H1 (cell line): ENCODE measurements at regions not wholly inside any gene's neighbourhood (a gene's known extent, or its start where the extent isn't known, plus 50 kb on each side); places are given as distances from the start of the nearest gene placed in this dataset.

ENCODE experiments used
- CTCF ChIA-PET: fragments of 300-600 bp; sonication (Branson Sonifier 250); formaldehyde crosslinking; loops from one replicate; lab custom pipeline; 2021; ENCODE audit not compliant: partially characterized antibody; lab: Charles Lee
- POLR2A ChIA-PET: fragments of 300-600 bp; sonication (Branson Sonifier 250); formaldehyde crosslinking; loops from one replicate; lab custom pipeline; 2021; ENCODE audit warnings: inconsistent platforms; ENCODE audit not compliant: partially characterized antibody; lab: Charles Lee
- DNase-seq, 2 experiments: peaks; one replicate each; pipeline versions ENCODE4 v3.0.0 to v3.0.0-alpha.2; 2010 to 2022; ENCODE audit warnings: low spot score in 2 of 2, low read depth in 1 of 2, mixed read lengths in 1 of 2
- FAIRE-seq: peaks from 2 replicates; lab custom pipeline; 2011; peaks lifted over from hg19 to GRCh38; lab: Jason Lieb, UNC
- H2AFZ ChIP-seq: 2 replicates; pipeline ENCODE4 v1.8.1; 2012; ENCODE audit warnings: low read length, inconsistent platforms
- H2AK5ac ChIP-seq: 2 replicates; pipeline ENCODE4 v1.6.1; 2013; ENCODE audit warnings: low read depth, low read length
- H2BK120ac ChIP-seq: replicated peaks from 2 replicates; pipeline ENCODE3; 2013; ENCODE audit warnings: low read depth, low read length, inconsistent platforms
- H2BK12ac ChIP-seq: 2 replicates; pipeline ENCODE4 v1.6.1; 2013; ENCODE audit warnings: low read depth, low read length
- H2BK15ac ChIP-seq: 2 replicates; pipeline ENCODE4 v1.6.1; 2013; ENCODE audit warnings: low read length
- H2BK20ac ChIP-seq: 2 replicates; pipeline ENCODE4 v1.6.1; 2013; ENCODE audit warnings: low read length
- H2BK5ac ChIP-seq: 2 replicates; pipeline ENCODE4 v1.6.1; 2013; ENCODE audit warnings: low read depth, low read length
- H3K14ac ChIP-seq: 2 replicates; pipeline ENCODE4 v1.6.1; 2013; ENCODE audit warnings: inconsistent platforms; ENCODE audit not compliant: insufficient read length
- H3K18ac ChIP-seq: 2 replicates; pipeline ENCODE4 v1.6.1; 2013; ENCODE audit warnings: low read length; ENCODE audit errors: extremely low read depth
- H3K23ac ChIP-seq: 2 replicates; pipeline ENCODE4 v1.6.1; 2013; ENCODE audit warnings: inconsistent platforms; ENCODE audit not compliant: insufficient read length
- H3K23me2 ChIP-seq: 2 replicates; pipeline ENCODE4 v1.6.1; 2013; ENCODE audit warnings: low read depth, low read length
- H3K27ac ChIP-seq: 2 replicates; pipeline ENCODE4 v1.6.1; 2011; ENCODE audit warnings: low read depth, low read length, inconsistent platforms
- H3K27me3 ChIP-seq, 4 experiments: replicated peaks in 1 of 4; 1 replicate in 1 of 4; 2 replicates in 3 of 4; pipeline versions ENCODE4 v1.6.1 to v1.8.1; 2011 to 2013; ENCODE audit warnings: low read length in 3 of 4, mild to moderate bottlenecking in 3 of 4, inconsistent platforms in 2 of 4, mixed read lengths in 2 of 4, moderate library complexity in 1 of 4; ENCODE audit not compliant: control insufficient read depth in 3 of 4, insufficient read depth in 3 of 4; ENCODE audit errors: extremely low read depth in 1 of 4
- H3K36me3 ChIP-seq, 4 experiments: 2 replicates each; pipeline versions ENCODE4 v1.6.1 to v1.8.1; 2011 to 2013; ENCODE audit warnings: mild to moderate bottlenecking in 4 of 4, low read length in 3 of 4, moderate library complexity in 2 of 4, control low read depth in 1 of 4, inconsistent platforms in 1 of 4; ENCODE audit not compliant: insufficient read depth in 4 of 4, control insufficient read depth in 2 of 4
- H3K4ac ChIP-seq: replicated peaks from 2 replicates; pipeline ENCODE3; 2013; ENCODE audit warnings: low read length, low read depth, mixed read lengths, inconsistent platforms; ENCODE audit not compliant: insufficient read length
- H3K4me1 ChIP-seq, 4 experiments: replicated peaks in 1 of 4; 1 replicate in 1 of 4; 2 replicates in 3 of 4; pipeline versions ENCODE4 v1.6.1 to v1.8.1; 2011 to 2013; ENCODE audit warnings: low read length in 3 of 4, inconsistent platforms in 2 of 4, mixed read lengths in 1 of 4; ENCODE audit not compliant: insufficient read depth in 4 of 4, control insufficient read depth in 3 of 4
- H3K4me2 ChIP-seq, 2 experiments: 2 replicates each; pipeline versions ENCODE4 v1.6.1 to v1.8.1; 2011 to 2013; ENCODE audit warnings: low read depth in 2 of 2, low read length in 2 of 2, control low read depth in 1 of 2, inconsistent platforms in 1 of 2, mild to moderate bottlenecking in 1 of 2; ENCODE audit not compliant: insufficient read depth in 1 of 2
- H3K4me3 ChIP-seq, 4 experiments: fragments of 200-600, 300-600 bp in 1 of 4; sonication (generic), shearing (Covaris generic), sonication (Bioruptor Twin) in 1 of 4; 2 replicates each; pipeline versions ENCODE4 v1.5.1 to v1.8.1; 2011 to 2016; ENCODE audit warnings: low read length in 4 of 4, low read depth in 3 of 4, control low read depth in 2 of 4, inconsistent platforms in 2 of 4, mild to moderate bottlenecking in 2 of 4, mixed read lengths in 1 of 4, moderate library complexity in 1 of 4; ENCODE audit not compliant: insufficient read depth in 2 of 4; ENCODE audit errors: extremely low read depth in 1 of 4
- H3K56ac ChIP-seq: replicated peaks from 2 replicates; pipeline ENCODE3; 2013; ENCODE audit warnings: low read depth, mild to moderate bottlenecking, mixed read lengths, low read length, inconsistent platforms; ENCODE audit not compliant: insufficient read length
- H3K79me1 ChIP-seq: 2 replicates; pipeline ENCODE4 v1.6.1; 2013; ENCODE audit warnings: low read depth, low read length, control low read depth
- H3K79me2 ChIP-seq, 2 experiments: 2 replicates each; pipeline versions ENCODE4 v1.6.1 to v1.8.1; 2012 to 2013; ENCODE audit warnings: low read length in 2 of 2, mild to moderate bottlenecking in 2 of 2, inconsistent platforms in 1 of 2; ENCODE audit not compliant: insufficient read depth in 2 of 2, control insufficient read depth in 1 of 2
- H3K9ac ChIP-seq, 4 experiments: replicated peaks in 1 of 4; 1 replicate in 1 of 4; 2 replicates in 3 of 4; pipeline versions ENCODE4 v1.6.1 to v1.8.1; 2011 to 2013; ENCODE audit warnings: low read depth in 3 of 4, low read length in 3 of 4, control low read depth in 2 of 4, mild to moderate bottlenecking in 2 of 4, moderate library complexity in 2 of 4, inconsistent platforms in 1 of 4; ENCODE audit errors: extremely low read depth in 1 of 4
- H3K9me3 ChIP-seq, 2 experiments: 2 replicates each; pipeline versions ENCODE4 v1.6.1 to v1.8.1; 2012 to 2013; ENCODE audit warnings: mild to moderate bottlenecking in 2 of 2, moderate library complexity in 2 of 2, control low read depth in 1 of 2, inconsistent platforms in 1 of 2, low read depth in 1 of 2, low read length in 1 of 2, mixed read lengths in 1 of 2; ENCODE audit not compliant: insufficient read depth in 2 of 2
- H4K20me1 ChIP-seq, 2 experiments: replicated peaks in 1 of 2; 2 replicates each; pipeline versions ENCODE3 to v1.8.1; 2011 to 2013; ENCODE audit warnings: inconsistent platforms in 2 of 2, low read length in 2 of 2, mild to moderate bottlenecking in 1 of 2; ENCODE audit not compliant: insufficient read depth in 2 of 2, control insufficient read depth in 1 of 2
- H4K5ac ChIP-seq: 2 replicates; pipeline ENCODE4 v1.6.1; 2013; ENCODE audit warnings: low read length, low read depth, mixed read lengths, inconsistent platforms; ENCODE audit not compliant: insufficient read length
- H4K8ac ChIP-seq: 2 replicates; pipeline ENCODE4 v1.8.0; 2013; ENCODE audit warnings: mild to moderate bottlenecking, moderate library complexity, low read length, inconsistent platforms; ENCODE audit not compliant: insufficient read depth; ENCODE audit errors: extremely low read depth
- H4K91ac ChIP-seq: replicated peaks from 2 replicates; pipeline ENCODE3; 2013; ENCODE audit warnings: low read length, mixed read lengths, inconsistent platforms; ENCODE audit not compliant: insufficient read length
- SP4 ChIP-seq: IDR thresholded peaks from 2 replicates; pipeline ENCODE4 v1.6.1; 2012; ENCODE audit warnings: low read length, inconsistent platforms
- WGBS, 2 experiments: shearing (Covaris generic) in 1 of 2; methylation state at CpG; one replicate each; pipeline versions ENCODE4 v1.1.6 to v1.1.7; 2013 to 2015; ENCODE audit warnings: low lambda C conversion rate in 2 of 2, mixed read lengths in 2 of 2, inconsistent platforms in 1 of 2, low coverage in 1 of 2, missing lambda C conversion rate in 1 of 2; ENCODE audit not compliant: insufficient replicate concordance in 2 of 2, insufficient coverage in 1 of 2, insufficient read length in 1 of 2; ENCODE audit errors: extremely low coverage in 1 of 2, missing lambda C conversion rate in 1 of 2; 5-methylcytosine and 5-hydroxymethylcytosine counted together

DNA sequence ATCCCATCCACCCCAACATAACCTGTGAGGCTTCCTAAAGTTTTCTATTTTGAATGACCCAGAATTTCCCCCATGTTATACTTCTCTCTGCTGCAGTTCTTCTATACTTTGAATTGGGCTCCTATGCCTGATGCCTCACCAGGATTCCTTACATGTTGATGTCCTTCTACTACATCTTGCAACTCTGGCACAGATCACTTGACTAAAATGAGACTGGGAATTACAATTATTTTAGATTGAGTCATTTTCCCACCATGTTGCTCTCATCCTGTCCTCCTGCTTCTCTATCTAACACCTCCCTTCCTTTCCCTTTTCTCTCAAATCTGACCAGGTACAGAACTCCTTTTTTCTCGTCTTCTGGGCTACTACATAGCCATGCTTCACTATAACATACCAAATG lies 314.0 kb upstream of the KCNJ16 start:
- Histone ChIP-seq H4K5ac (no peak overlapping the region), H3K23ac (no peak overlapping the region), H3K56ac (no peak overlapping the region), H3K14ac (no peak overlapping the region), H3K36me3 (no peaks in the 10 kb centered on the region), H3K79me1 (no peaks in the 10 kb centered on the region), H3K27ac (no peak overlapping the region), H2AK5ac (no peak overlapping the region), H3K18ac (no peak overlapping the region), H3K4me1 (no peaks in the 10 kb centered on the region), H4K8ac (no peak overlapping the region), H2BK20ac (no peak overlapping the region), H3K27me3 (no peaks in the 10 kb centered on the region), H2BK120ac (no peak overlapping the region), H2BK15ac (no peak overlapping the region), H3K79me2 (no peaks in the 10 kb centered on the region), H3K9ac (no peak overlapping the region), H2BK12ac (no peak overlapping the region), H3K4me2 (no peak overlapping the region), H3K4me3 (no peak overlapping the region), H2BK5ac (no peak overlapping the region), H2AFZ (no peak overlapping the region), H3K23me2 (no peaks in the 10 kb centered on the region; the same call in 1 of the 2 replicates), H3K4ac (no peak overlapping the region), H3K9me3 (no peaks in the 10 kb centered on the region), H4K20me1 (no peaks in the 10 kb centered on the region), H4K91ac (no peak overlapping the region)
- POLR2A ChIA-PET = no interaction called here
- FAIRE-seq (no peak), DNase-seq (no peak)
- no peak for TF ChIP-seq SP4
- CTCF ChIA-PET = interaction anchor here (1.2 kb wide), 1 partner anchor 192 kb away, joined by 3 read pairs; no protein-coding TSS in a partner anchor
- WGBS, 2 experiments = 29% methylated on average over 1 of the region's 1 CpG; no CpG with 5 or more reads in 1 of the 2 experiments
